ENCODE measurements at regions not wholly inside any gene's neighbourhood (a gene's known extent, or its start where the extent isn't known, plus 50 kb on each side); places are given as distances from the start of the nearest gene placed in this dataset.

- TF ChIP-seq EZH2phosphoT487 (IDR thresholded peaks at IDR 0.05; ENCODE audit: borderline replicate concordance, low read depth, low read length) (no peak), CTCF (conservative IDR thresholded peaks at IDR 0.05; ENCODE audit: low read length) (no peak)
Observed at GRCh38 chr10:78310481-78311080, 276.9 kb downstream of the RPS24 start.

Data from OCI-LY7 (cell line).